RPMI7951 (cell line): ENCODE measurements at regions not wholly inside any gene's neighbourhood (a gene's known extent, or its start where the extent isn't known, plus 50 kb on each side); places are given as distances from the start of the nearest gene placed in this dataset.
"Not testable (repeated sequence)": the region's sequence is repeated elsewhere in the genome, so short reads cannot be mapped to it uniquely, and the experiment has no call there.

Experiments used
- DNase-seq: peaks from one replicate; pipeline ENCODE4 v3.0.0-alpha.2; 2012; ENCODE audit warnings: low read depth

DNA sequence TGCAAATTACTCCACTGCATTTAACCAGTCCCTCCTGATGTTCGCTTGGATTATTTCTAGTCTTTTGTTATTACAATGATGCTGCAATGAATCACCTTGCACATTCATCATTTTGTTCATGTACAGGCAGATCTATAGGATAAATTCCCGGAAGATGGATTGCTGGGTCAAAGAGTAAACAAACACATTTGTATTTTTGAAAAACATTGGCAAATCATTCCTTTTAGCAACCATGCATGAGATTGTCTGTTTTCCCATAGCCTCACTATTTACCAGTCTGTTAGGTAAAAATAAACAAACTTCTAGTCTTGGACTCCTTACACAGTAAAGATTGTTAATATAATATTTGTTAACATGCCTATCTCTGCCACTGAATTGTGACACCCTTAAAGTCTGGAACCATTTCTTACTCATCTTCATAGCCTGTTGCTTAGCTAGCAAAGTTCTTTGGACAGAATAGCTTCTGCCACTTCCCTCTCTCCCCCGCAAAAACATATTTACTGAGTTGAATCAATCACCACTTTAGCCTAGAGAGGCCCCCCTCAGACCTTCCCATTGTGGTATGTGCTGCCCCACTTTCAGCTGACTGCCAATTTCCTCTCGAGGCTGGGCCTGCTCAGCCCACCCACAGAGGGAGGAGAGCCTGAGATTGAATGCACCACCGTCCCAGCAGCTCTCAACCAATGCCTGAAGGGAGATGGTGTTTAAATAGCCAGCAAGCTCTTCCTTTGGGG lies 108.4 kb upstream of the ATXN3L start:
- DNase-seq = peak; percentile 71

DNA sequence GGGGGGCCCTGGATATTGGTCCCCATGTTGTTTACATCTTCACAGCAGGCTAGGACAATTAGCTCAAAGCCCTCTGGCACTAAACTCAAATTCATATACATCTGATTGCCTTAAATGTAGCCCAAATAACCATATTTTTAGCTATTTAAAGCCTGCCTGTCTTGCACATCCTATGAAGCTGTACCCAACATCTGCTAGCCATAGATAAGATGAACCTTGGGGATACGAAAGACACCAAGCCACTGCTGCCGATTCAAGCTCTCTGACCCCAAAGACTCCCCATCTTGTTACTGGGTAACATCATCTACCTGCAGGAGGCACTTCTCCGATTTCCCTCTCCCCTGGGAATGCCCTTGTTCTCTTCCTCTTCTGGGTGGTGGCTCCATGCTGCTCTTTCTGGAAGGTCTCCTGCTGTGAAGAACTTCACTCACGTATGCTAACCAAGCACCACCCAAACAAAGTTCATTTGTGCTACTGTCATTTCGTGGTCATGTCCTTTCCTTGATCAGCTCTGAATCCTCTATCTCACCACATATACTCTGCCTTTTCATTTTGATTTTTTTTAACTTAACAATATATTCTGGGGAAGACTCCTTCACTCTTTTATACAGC lies 107.7 kb upstream of the ATXN3L start:
- no peak for DNase-seq

DNA sequence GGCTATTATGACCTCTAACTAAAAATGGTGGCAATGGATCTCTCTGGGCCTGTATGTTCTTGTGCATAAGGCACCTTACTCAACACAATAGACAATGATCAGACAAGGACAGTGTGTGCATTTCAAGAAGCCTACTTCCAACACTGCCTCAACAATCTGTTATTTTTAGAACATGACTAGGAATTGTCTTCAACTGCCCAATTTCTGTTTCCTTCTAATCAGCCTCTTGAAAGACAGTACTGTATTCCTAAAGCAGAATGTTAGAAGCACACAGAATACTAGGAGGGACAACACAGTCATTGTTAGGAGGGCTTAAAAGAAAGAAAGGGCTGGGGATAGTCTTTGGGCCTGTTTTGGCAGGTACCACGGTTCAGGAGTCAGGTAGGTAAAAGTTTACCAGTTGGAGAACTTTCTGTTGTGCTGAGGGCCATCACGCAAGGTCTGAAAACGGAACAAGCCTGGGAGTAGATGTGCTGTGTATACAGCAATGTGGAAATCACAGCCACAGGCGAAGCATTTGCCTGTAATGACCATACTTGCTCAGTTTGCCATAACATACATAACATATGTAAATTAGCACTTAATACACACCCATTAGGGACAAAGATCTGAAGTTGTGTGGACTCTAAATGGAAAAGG lies 100.8 kb upstream of the ATXN3L start:
- no peak for DNase-seq

DNA sequence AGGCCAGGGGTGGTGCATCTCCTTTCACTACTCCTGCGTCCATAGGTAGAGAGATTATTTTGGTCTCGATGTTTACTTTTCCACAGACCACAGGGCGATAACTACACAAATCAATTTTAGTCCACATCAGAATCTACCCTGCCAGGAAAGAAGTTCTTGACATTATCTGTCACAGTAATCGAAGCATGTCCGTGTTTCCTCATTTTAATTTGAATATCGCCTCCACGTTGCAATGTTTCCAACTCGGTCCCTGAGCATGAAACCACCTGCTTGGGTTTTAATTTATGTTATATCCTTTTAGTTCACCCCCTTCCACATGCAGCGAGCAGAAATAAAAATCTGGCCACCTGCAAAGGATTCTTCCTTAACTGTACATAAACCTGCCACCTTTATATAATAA lies 100.1 kb upstream of the ATXN3L start:
- DNase-seq = no peak

DNA sequence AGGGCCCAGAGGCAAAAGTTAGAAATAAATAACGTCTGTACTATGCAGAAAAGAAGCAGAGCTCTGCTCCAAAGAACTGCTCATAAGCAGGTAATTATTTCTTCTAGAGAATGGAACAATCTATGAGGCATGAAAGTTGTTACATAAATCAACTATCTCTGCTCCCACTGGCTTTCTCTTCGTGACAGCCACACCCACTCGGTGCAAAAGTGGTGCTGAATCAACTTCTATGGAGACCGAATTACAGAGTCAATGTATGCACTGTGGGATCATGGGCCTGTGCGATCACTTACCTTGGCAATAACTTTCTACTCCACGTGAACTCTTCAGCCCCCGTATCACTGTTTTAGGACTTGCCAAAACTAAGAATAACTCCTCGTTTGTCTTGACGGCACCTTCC lies 99.4 kb upstream of the ATXN3L start:
- DNase-seq = no peak

DNA sequence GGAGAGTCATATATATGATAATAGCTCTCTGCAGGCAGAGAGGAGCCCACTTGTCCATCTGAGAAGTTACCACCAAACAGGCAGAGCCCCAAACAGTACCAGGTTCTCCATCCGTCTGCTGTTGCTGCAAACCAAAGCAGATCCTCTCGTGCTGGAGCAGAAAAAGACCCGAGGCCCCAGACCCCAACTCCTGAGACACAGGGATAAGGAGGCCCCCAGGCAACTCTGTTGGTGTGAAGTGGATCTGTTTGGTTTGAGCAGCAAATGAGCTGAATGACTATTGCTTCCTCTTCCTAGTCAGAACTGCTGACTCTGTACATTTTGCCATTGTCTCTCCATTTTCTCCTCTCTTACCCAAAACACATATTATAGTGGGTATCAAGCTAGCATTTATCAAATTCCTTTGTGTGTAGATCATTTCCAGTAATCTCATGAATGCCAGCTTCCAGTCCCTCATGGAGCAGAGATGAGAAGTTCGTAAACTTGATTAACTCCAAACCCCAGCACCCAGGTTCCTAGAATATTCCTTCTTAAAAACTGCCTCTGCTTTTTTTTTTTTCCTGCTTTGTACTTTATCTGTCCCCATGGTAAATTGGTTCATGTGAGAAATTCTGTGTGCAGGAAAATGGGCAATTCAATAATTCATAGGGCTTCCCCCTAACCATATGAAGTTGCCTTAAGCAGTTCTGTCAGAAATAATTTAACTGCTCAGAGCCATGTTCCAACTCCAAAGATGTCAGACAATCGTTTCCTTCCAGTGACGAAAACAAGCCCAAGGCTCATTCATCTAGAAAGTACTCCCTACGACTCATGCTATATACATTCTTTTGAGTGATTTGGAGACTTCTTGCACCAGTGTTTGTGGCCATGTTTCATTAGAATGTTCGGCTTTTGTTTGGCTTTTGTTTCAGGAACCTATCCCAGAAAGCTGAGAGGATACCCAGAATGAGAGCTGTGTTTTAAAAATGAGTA lies 98.6 kb upstream of the ATXN3L start:
- DNase-seq = peak; percentile 69

DNA sequence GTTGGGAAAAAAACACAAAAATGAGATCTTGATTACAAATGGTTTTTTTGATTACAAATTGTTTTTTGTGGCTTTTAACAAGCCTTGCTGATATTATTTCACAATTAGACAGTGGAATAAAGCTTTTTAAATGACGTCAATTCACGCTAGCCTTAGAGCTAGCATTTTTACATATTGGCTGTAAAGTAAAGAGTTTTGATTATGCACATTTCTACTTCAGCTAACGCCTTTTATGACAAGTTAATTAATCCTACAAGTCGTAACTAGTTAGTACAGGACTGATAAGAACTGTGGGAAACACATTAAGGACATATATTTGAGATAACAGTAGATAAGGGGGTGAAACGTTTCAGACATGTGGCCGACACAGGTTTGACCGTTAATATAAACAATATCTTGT lies 95.7 kb upstream of the ATXN3L start:
- DNase-seq = no peak

DNA sequence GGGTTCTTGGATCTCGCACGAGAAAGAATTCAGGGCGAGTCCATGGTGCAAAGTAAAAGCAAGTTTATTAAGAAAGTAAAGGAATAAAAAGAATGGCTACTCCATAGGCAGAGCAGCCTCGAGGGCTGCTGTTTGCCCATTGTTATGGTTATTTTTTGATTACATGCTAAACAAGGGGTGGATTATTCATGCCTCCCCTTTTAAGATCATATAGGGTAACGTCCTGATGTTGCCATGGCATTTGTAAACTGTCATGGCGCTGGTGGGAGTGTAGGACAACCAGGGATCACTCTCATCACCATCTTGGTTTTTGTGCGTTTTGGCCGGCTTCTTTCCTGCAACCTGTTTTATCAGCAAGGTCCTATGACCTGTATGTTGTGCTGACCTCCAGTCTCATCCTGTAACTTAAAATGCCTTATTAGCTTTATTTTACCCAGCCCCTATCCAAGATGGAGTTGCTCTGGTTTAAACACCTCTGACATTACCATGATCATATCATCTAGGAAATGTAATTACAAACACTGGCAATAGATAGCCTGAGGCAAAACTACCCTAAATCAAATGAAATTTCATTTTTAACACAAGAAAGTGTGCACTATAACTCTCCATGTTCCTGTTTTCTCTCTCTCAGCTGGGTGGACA lies 94.3 kb upstream of the ATXN3L start:
- no peak for DNase-seq

DNA sequence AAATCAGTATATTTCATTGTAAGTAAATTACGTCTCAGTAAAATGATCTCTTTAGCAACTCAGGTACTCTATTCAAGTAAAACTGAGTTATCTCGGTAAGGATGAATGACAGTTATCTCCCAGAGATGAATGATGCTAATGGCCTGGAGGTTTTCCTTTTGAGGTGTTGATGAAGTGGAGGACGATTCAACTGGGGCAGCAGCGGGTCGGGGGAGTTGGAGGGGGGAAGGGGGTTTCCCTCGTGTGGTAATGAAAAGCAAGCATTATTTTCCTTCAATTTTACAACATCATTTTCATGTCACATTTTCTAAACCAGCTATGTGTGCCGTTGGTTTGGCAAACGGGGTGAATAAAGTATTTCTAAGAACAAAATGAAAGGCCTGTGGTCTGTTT lies 92.4 kb upstream of the ATXN3L start:
- no peak for DNase-seq

DNA sequence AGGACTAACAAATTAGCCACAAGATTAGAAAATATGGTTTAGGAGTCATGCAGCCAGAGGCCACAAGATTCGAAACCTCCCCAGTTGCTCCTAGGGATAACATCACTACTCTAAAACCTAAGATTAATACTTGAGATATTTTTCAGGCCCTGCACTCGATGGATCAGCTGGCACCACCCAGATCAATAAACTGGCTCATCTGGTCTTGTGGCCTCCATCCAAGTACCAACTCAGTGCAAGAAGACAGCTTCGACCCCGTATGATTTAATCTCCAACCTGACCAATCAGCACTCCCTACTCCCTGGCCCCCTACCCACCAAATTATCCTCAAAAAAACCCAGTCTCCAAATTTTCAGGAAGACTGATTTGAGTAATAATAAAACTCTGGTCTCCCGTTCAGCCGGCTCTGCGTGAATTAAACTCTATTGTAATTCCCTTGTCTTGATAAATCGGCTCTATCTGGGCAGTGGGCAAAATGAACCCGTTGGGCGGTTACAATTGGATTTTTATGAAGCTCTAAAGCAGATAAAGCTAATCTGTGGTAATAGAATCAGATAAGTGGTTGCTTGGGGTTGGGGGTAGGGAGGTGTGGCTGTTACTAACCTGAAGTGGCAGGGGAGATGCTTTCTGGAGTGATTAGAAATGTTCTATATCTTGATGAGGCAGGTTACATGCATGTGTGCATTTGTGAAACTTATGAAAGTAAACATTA lies 91.8 kb upstream of the ATXN3L start:
- no peak for DNase-seq

DNA sequence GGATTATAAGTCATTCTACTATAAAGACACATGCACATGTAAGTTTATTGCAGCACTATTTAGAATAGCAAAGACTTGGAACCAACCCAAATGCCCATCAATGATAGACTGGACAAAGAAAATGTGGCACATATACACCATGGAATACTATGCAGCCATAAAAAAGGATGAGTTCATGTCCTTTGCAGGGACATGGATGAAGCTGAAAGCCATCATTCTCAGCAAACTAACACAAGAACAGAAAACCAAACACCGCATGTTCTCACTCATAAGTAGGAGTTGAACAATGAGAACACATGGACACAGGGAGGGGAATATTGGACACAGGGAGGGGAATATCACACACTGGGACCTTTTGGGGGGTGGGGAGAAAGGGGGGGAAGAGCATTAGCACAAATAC lies 88.7 kb upstream of the ATXN3L start:
- DNase-seq = not testable (repeated sequence)

DNA sequence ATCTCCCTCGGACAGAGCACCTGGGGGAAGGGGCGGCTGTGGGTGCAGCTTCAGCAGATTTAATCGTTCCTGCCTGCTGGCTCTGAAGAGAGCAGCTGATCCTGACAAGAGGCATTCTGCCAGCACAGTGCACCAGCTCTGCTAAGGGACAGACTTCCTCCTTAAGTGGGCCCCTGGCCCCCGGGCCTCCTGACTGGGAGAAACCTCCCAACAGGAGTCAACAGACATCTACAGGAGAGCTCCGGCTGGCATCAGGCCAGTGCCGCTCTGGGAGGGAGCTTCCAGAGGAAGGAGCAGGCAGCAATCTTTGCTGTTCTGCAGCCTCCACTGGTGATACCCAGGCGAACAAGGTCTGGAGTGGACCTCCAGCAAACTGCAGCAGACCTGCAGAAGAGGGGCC lies 84.9 kb upstream of the ATXN3L start:
- not testable (repeated sequence) for DNase-seq

DNA sequence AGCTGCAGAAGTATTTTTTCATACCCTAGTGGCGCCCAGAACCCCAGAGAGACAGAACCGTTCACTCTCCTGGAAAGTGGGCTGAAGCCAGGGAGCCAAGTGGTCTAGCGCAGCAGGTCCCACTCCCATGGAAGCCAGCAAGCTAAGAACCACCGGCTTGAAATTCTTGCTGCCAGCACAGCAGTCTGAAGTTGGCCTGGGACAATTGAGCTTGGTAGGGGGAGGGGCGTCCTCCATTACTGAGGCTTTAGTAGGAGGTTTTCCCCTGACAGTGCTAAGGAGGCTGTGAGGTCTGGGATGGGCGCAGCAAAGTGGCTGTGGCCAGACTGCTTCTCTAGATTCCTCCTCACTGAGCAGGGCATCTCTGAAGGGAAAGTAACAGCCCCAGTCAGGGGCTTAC lies 84.5 kb upstream of the ATXN3L start:
- DNase-seq = no peak

DNA sequence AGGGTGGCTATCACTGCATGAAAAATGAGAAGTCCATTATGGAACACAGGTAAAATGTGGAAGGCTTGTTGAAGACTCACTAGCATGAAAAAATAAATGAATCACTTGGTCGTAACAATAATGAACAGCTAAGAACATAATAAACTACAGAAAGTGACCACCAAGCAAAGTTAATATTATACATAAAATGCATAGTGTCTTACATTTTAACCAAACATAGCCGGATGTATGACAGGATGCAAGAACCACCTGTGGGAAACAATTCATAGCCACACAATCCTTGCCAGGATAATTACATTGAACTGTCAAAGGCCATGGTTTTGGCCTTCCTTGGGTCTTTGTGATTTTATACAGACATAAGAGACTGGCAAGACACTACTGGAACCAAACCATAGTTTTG lies 81.9 kb upstream of the ATXN3L start:
- no peak for DNase-seq

DNA sequence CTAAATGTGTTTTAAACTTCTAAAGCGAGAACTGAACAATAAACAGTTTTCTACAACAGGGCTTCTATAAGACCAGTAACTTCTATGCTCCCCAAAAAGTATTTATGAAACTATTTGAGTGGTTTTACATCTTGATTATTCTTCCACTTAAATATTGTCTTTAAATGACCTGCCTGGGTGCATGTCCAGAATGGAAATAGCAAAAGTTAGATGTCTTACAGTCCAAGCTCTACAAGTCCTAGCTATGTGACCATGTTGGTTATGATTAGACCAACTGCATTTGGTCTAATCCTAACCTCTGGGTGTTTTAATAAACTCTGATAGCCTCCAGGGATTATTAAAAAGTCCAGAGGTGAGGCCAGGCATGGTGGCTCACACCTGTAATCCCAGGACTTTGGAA lies 79.0 kb upstream of the ATXN3L start:
- no peak for DNase-seq

DNA sequence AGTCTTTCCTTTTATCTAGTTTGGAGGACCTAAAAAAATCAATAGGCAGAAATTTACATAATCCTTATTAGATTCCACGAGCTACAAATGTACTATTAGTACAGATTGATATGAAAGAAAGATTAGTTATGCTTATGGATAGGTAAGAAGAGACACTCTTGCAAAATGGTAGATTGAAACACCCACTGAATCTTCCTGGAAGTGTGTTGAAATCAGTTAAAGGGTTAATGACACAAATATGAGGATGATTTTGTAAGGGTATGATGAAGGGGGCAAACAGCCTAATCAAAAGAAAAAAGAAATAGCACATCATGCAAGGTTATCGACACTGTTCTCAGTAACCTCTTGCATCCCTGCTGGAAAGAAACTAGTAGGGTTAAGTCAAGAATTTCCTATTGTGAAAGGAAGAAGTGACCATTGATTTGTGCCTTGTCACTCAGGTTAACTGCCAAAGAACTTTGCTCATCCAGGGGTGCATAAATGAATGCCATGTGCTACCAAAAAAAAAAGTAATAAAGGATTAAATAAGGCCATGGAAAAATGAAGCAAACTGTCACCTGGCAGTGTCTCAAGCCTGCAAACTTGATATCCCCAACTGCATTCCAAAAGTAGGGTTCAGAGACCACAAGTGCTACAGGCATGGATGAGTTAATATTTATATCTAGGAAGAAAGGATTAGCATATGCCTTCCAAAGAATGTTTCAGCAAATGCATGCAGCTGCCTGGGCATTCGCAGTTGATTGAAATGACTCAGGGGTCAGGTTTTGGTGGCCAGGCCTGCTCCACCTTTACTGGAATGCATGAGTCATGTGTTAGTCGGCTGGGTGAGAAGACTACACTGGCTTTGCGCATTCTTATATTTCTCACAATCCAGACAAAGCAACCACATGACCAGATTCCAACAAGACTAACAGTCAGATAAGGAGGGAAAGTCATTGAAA lies 78.3 kb upstream of the ATXN3L start:
- peak; percentile 99 for DNase-seq

DNA sequence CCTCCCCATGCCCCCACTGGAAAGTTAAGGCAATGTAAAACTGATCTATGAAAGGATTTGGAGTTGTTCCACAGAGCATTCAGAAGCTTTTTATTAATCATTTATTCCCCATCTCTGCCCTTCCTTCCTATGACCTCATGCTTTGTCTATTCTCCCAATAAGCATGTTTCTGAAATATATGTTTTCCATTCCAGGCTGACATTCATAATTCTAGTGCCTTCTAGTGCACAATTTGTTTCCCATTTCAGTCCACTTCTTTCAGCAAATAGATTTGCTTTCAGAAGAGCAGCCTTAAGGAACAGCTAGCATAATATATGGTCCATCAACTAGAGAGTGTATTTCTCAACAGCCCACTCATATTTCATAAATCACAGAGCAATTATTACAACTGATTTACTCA lies 77.1 kb upstream of the ATXN3L start:
- no peak for DNase-seq

DNA sequence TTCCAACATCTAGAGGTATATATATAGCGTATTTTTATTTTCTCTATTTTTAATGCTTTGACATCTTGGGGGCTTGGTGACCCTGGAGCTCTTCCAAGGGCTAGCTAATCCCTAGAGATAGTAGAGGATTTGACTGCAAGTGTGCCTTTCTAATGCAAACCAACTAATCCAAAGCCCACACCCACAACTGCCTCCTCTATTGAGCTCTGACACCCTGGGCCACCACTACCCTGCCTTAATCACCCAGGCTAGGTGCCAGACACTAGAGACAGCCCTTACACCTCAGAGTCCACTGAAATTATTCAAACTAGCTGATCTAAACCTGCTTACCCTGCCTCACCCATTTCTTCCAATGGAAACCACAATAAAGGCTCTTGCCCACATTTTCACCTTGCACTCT lies 69.6 kb upstream of the ATXN3L start:
- no peak for DNase-seq

DNA sequence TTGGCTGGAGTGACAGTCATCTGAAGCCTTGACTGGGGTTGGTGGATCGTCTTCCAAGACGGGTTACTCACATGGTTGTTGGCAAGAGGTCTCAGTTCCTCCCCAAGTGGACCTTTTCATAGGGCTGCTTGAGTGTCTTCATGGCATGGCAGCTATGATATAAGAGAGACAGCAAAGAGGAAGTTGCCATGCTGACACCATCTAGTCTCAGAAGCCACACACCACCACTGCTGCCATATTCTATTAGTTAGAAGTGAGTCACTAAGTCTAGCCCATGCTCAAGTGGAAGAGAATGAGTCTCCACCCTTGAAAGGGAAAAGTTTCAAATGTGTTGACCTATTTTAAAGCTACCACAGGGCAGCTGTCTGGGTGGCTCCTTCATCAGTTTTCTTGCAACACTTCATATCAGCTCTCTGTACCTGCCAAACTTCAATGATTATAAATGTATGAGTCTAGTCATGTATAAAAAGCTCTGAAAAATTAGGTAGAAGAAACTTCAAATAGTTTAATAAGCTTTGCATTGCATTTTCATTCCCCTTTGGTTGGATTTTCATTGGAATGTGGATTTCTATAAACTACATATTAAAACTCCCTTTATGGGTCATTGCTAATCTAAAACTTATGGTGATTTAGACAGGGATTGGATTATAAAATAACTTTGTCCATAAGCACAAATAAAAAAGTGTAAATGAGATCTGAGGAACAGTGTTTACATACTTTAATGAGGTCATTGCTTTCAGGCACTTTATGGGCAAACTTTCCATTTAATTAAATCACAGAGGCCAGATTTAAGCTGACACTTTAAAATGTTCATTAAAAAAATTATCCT lies 68.0 kb upstream of the ATXN3L start:
- peak; percentile 79 for DNase-seq
